HG03469 (cell line): ENCODE measurements at regions not wholly inside any gene's neighbourhood (a gene's known extent, or its start where the extent isn't known, plus 50 kb on each side); places are given as distances from the start of the nearest gene placed in this dataset.
A peak's percentile ranks its signal among the peaks of the same experiment; 100 is the strongest.

Experiments
- ATAC-seq: cut with Tn5 transposase; IDR thresholded peaks from one replicate; pipeline ENCODE4 v1.9.1; 2021; ENCODE audit warnings: mild to moderate bottlenecking, moderate library complexity, moderate number of reproducible peaks; ENCODE audit not compliant: unreplicated experiment

GRCh38 chr7:37504801-37505200 lies 56.1 kb upstream of the ELMO1 start:
- ATAC-seq, result no peak

GRCh38 chr7:37505750-37506353 lies 57.2 kb upstream of the ELMO1 start:
- ATAC-seq, result no peak

DNA sequence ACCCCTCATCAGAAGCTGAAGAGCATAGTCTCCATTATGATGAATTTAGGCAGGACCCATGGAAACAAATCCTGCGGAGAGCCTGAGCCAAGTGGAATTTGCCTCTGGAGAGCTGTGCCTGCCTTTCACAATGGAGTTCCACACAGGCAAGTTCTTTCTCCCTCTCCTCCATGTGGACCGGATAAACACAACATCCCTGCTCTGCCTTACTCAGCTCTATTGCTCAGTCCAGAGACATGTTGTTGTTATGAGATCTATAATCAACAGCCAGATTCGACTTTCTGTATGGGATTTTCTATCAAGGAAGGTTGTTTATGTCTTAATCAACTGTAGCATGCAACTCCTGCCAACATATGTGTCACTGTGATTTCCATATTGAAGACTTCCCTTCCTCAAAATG lies 59.5 kb upstream of the ELMO1 start:
- ATAC-seq, result no peak

GRCh38 chr7:37510043-37510634 lies 61.5 kb upstream of the ELMO1 start:
- ATAC-seq, result no peak

- no peak for ATAC-seq
Measured at GRCh38 chr7:37511915-37512314, 63.3 kb upstream of the ELMO1 start.

DNA sequence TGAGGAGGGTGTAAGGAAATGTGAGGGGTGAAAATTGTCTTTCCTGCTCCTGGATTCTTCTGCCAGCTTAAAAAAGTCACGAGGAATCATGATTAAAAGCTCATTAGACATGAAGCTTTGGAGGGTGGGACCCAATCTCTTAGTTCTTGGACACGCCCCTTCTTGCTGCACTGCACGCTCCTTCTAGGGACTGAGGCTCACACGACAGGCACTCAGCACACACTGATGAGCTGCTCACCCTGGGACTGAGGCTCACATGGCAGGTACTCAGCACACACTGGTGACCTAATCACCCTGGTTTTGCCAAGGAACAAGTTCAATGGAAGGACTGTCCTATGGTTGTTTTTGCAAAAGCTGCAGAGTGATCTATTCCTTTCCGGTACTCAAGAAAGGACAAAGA lies 65.8 kb upstream of the ELMO1 start:
- no peak for ATAC-seq

DNA sequence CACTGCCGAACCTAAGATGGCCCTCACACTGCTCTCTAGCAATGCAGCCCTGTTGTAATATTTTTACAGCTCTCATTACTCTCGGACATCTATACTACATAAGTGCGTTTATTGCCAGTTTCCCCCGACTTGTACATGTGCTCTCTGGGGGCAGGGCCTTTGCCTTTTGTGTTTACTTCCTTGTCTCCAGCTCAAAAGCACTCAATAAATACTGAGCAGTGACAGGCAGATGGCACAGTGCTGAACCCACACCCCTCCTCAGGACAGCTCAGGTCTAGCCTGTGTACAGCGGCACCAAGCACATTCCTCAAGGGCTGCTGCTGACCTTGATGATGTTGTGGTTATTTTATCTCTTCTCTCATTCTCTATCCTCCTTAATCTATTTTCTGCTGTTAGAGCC lies 68.0 kb upstream of the ELMO1 start:
- no peak for ATAC-seq

DNA sequence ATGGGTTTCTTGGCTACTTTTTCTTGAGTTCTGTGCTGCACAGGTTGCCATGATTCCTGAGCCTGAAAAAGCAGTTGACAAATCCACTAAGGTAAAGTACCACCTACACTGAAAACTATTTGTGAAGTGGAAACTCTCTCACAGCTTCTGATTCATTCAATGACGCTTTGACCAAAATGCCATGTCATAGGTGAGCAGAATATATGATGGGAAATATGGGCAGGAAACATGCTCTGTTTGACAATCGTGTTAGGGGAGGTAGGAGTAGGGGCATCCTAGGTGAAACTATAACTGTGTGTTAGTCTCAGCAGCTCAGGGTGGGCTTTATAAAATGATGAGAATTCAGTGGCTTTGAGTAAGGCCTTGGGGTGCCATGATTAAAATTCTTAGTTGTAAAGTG lies 69.6 kb upstream of the ELMO1 start:
- ATAC-seq, result no peak

- no peak for ATAC-seq
Measured at GRCh38 chr7:37524056-37524455, 75.4 kb upstream of the ELMO1 start.

- ATAC-seq, result no peak
Measured at GRCh38 chr7:37524797-37525196, 76.1 kb upstream of the ELMO1 start.

GRCh38 chr7:37526623-37527022 lies 78.0 kb upstream of the ELMO1 start:
- no peak for ATAC-seq

DNA sequence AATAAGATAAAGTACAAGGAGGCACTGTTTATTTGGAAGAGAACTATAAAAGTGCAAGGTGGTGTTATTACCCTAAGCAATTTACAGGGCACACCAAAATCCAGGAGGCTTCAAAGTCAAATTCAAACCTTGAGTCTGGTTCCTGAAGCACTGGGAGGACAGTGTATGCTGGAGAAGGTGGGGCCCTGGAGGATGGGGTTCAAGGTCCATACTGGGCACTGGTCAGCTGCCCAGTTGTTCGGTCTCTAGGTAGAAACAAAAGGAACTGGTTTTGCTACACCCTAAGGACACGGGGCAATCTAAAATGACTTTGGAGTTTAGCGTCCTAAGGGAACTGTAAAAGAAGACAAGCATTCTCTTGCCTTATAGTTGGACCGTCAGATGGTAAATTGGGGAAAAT lies 78.4 kb upstream of the ELMO1 start:
- ATAC-seq, result no peak

- ATAC-seq, result no peak
Measured at GRCh38 chr7:37531225-37531624, 82.6 kb upstream of the ELMO1 start.

DNA sequence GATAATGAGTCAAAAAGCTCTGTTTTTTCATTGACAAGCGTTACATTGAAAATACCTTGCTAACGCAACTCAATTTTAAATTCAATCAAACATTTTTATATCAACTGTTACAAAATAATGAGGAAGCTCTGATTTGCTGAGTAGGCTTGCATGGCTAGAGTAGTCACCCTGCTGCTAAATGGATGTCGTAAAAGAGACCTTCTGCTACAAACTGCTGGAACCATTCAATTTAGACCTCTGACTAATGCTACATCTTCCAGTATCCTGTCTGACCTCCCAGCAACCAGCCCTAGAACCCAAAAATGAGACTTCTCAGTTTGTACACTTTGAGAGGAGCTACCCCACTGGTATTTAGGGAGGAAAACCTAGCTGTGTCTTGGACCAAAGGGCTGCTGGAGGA lies 84.0 kb upstream of the ELMO1 start:
- no peak for ATAC-seq

GRCh38 chr7:37534893-37535610 lies 86.4 kb upstream of the ELMO1 start:
- ATAC-seq, result no peak

DNA sequence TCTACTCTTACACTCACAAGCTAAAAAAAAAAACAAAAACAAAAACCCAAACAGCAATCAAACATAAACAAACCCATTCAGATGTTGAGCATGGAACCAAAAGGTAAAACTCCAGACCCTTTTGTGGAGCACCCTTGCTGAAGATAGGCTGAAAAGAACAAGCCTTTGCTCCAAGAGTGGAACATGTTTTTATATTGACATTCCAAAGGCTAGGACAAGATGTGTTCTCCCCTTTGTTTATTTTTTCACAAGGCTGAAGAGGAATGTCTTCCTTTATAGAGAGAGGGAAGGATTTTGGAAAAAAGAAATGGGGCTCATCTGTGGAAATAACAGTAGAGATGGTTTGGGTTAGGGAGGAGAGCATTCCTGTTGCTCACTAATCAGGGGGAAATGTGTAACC lies 87.2 kb upstream of the ELMO1 start:
- ATAC-seq, result no peak

GRCh38 chr7:37536706-37537105 lies 88.0 kb upstream of the ELMO1 start:
- no peak for ATAC-seq

DNA sequence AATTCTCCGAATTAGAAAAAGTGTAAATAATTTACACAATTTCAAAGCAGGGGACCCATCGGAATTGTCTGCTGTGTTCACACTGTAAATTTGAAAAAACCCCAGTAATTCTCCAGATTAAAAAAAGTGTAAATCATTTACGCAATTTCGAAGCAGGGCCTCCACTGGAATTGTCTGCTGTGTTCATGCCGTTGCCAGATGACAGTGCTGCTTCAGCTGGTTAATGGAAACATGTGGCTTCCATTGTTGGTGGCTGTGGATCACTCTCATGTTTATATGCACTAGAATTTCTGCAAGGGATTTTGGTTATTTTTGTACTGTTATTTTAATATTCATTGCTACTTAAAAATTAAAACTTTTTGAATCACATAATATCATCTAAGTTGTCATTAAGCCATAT lies 88.8 kb upstream of the ELMO1 start:
- no peak for ATAC-seq

GRCh38 chr7:37538945-37539344 lies 90.3 kb upstream of the ELMO1 start:
- no peak for ATAC-seq

DNA sequence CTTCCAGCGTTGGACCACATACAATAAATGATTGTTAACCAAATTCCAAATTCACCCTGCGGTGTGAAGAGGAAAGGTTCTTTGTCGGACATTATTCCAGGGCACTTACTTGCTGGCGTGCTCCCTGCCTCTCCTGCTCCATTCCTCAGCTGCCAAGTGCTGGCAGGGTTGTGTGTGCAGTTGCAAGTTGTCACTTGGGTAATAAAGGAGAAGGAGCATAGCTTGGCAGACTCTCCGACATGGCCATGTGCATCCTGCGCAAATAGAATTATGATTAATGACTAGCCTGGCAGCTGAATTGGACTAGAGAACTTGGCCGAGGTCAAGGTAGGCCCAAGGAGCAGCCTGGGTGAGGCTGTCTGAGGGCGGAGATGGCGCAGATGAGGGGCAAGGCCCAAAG lies 92.3 kb upstream of the ELMO1 start:
- no peak for ATAC-seq

DNA sequence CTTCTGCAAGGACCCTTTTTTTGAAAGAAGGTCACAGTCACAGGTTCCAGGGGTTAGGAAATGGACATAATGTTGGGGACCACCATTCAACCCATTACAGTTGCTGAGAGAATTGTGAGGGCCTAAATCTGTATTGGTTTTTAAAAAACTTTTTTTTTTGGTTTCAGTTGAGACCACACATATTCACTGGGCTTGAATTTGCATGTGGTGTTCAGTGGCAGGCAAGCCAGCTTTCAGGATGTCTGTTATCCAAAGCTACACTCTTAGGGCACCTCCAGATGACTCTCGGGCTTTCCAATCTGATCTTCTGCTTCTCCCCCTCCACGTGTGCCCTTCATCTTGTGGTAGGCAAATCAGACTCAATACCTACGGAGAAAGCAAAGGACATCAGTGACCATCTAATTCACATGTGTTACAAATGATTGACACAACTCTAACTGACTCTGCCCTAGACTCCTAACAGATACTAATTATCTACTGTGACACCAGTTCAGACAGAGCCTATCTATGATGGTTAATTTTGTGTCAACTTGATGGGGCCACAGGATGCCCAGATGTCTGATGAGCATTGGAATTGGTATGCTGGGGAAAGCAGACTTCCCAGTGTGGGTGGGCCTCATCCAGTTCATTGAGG lies 93.3 kb upstream of the ELMO1 start:
- ATAC-seq, result peak; percentile 84
